Renal cortex interstitium (tissue), 11 donors: ENCODE measurements at regions not wholly inside any gene's neighbourhood (a gene's known extent, or its start where the extent isn't known, plus 50 kb on each side); places are given as distances from the start of the nearest gene placed in this dataset.

Experiments used
- DNase-seq, 11 donors: peaks; one replicate each; pipeline ENCODE4 v3.0.0-alpha.2; 2013; ENCODE audit warnings: low read depth in 9 of 11, low spot score in 4 of 11; ENCODE audit errors: extremely low read depth in 1 of 11

- no peak for DNase-seq
These were observed 156.5 kb upstream of the USP15 start for GRCh38 chr12:62103748-62104147.

GRCh38 chr12:62106547-62107185 lies 153.5 kb upstream of the USP15 start:
- no peak for DNase-seq

GRCh38 chr12:62113366-62114011 lies 146.7 kb upstream of the USP15 start:
- no peak for DNase-seq

GRCh38 chr12:62116986-62117385 lies 143.2 kb upstream of the USP15 start:
- DNase-seq: no peak

- peak in 8 of 11 donors; percentile 15 to 37 (median 24) for DNase-seq
These were observed 136.4 kb upstream of the USP15 start for GRCh38 chr12:62123721-62124203.

- no peak for DNase-seq
These were observed 132.7 kb upstream of the USP15 start for GRCh38 chr12:62127516-62127915.

- DNase-seq: no peak
These were observed 131.8 kb upstream of the USP15 start for GRCh38 chr12:62128175-62128975.

- DNase-seq: no peak
These were observed 130.9 kb upstream of the USP15 start for GRCh38 chr12:62129291-62129690.

GRCh38 chr12:62130402-62130801 lies 129.8 kb upstream of the USP15 start:
- no peak for DNase-seq

GRCh38 chr12:62130834-62131552 lies 129.2 kb upstream of the USP15 start:
- DNase-seq: no peak

- no peak for DNase-seq
These were observed 126.8 kb upstream of the USP15 start for GRCh38 chr12:62133440-62133839.

- no peak for DNase-seq
These were observed 124.5 kb upstream of the USP15 start for GRCh38 chr12:62135553-62136200.

- DNase-seq: no peak
These were observed 123.7 kb upstream of the USP15 start for GRCh38 chr12:62136496-62136895.

- no peak for DNase-seq
These were observed 121.7 kb upstream of the USP15 start for GRCh38 chr12:62138527-62138926.

GRCh38 chr12:62146318-62146717 lies 113.9 kb upstream of the USP15 start:
- DNase-seq: no peak

GRCh38 chr12:62158013-62158412 lies 102.2 kb upstream of the USP15 start:
- no peak for DNase-seq

- DNase-seq: no peak
These were observed 101.5 kb upstream of the USP15 start for GRCh38 chr12:62158461-62159360.

- DNase-seq: no peak
These were observed 98.0 kb upstream of the USP15 start for GRCh38 chr12:62162214-62162613.
